HG03196 (cell line): ENCODE measurements at regions not wholly inside any gene's neighbourhood (a gene's known extent, or its start where the extent isn't known, plus 50 kb on each side); places are given as distances from the start of the nearest gene placed in this dataset.

Experiments used
- ATAC-seq: cut with Tn5 transposase; IDR thresholded peaks from one replicate; pipeline ENCODE4 v1.9.1; 2021; ENCODE audit not compliant: unreplicated experiment

DNA sequence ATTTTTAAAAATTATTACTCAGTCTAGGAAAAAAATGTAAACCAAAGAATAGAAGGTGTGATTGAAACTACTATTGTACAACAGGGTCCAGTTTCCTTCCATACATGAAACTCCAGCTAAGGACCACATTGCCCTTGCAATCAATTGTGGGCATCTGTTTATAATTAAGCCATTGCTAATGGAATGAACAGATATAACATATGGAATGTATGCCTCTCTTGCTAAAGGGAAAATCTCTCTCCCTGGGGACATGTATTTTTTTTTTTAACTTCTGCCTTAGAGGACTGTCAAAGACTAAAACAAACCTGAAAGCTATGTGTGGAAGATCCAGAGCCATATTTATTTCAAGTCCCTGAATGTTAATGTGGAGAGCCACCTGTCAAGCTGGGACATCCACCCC, 336.8 kb upstream of the MANEA start:
- no peak for ATAC-seq

GRCh38 chr6:95242560-95242959, 334.8 kb upstream of the MANEA start:
- no peak for ATAC-seq

GRCh38 chr6:95243053-95243452, 334.3 kb upstream of the MANEA start:
- ATAC-seq = no peak

- no peak for ATAC-seq
These were observed 332.6 kb upstream of the MANEA start for GRCh38 chr6:95244751-95245150.

- no peak for ATAC-seq
These were observed 328.8 kb upstream of the MANEA start for GRCh38 chr6:95248499-95248898.

- ATAC-seq = no peak
These were observed 328.2 kb upstream of the MANEA start for GRCh38 chr6:95249175-95249574.

- no peak for ATAC-seq
These were observed 327.7 kb upstream of the MANEA start for GRCh38 chr6:95249661-95250060.

GRCh38 chr6:95263840-95264239, 313.5 kb upstream of the MANEA start:
- ATAC-seq = no peak

DNA sequence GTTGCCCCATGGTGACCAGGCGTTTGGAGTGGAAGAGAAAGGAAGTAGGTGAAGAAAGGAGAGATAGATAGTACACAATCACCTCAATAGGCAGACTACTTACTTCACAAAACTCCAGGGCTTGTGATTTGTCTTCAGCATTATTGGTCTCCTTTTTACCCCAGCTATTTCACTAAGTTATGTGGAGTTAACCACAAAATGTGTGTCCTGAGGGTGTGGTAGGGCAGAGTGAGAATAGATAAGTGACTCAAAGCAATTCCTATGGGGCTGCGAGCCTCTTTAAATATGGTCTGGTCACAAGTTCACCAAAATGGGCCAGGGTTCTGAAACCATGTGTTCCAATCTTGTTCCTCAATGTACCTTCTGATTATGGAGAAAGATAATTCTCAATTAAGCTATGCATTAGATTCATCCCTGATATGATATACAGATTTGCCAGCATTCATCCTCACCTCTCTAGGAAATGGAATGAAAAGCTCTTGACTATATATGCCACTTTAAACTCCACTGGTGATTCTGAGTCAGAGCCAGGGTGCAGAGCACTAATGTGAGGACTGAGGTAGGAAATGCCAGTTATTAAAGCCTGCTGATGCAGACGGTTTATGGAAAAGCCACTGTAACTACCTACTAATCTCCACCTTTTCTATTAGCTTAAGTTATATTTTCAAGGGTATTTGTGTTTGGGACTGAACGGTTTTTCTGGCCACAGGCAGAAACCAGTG, 310.6 kb upstream of the MANEA start:
- no peak for ATAC-seq

- ATAC-seq = no peak
These were observed 302.6 kb upstream of the MANEA start for GRCh38 chr6:95274686-95275235.

- ATAC-seq = no peak
These were observed 297.7 kb upstream of the MANEA start for GRCh38 chr6:95279616-95280015.

GRCh38 chr6:95280686-95281273, 296.6 kb upstream of the MANEA start:
- ATAC-seq = no peak

- no peak for ATAC-seq
These were observed 291.5 kb upstream of the MANEA start for GRCh38 chr6:95285881-95286280.

DNA sequence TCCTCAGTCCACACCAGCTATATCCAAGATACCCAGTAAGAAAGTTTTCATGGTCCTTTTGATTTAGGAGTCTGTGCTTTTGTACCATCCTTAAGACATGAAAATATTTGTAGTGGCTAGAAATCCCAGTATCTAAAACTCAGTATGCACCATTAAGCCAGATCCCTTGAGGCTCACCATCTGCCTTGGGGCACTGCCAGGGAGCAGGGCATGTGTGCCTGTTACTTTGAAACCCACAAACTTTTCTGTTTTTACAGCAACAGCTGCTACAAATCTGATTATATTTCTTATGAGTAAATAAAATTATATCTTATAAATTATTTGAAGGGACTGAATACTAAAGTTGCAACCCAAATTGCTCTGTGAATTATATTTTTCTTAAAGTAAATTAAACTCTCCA, 290.5 kb upstream of the MANEA start:
- ATAC-seq = no peak

GRCh38 chr6:95288251-95288650, 289.1 kb upstream of the MANEA start:
- ATAC-seq = no peak

GRCh38 chr6:95292011-95292410, 285.3 kb upstream of the MANEA start:
- no peak for ATAC-seq

DNA sequence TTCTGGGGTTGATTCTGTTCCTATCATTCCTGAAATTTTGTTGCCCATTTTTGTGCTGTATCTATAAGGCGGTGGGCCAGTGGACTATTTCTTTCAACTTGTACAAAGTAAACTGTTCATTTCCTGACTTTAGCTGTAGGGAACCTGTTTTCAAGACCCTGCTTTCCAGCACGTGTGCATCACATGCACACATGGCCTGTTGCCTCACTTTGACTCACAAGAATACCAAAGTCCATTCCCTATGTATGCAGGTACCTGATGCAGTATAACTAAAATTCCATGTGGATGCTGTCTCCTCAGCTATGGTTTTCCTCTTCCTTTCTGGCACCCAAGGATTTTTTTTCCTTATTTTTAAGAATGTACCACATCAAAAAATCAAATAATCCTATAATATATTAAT, 284.1 kb upstream of the MANEA start:
- ATAC-seq = no peak

DNA sequence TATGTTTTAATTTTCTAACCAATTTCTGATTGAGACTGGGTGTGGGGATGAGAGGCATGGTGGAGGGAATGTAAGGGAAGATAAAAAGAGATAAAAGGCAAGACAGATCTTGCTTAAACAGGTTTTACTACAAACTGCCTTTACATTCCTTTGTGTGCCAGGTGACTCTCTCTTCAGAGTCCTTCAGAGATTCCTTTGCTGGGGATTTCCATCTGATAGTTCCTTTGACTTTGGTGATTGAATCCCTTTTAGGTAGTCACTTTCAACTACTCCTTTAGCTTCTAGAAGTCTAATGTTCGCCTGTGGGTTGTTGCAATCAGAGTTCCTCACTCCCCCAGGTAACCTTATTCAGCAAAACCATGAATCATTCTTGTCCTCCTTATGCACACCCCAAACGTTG, 283.3 kb upstream of the MANEA start:
- ATAC-seq = no peak

DNA sequence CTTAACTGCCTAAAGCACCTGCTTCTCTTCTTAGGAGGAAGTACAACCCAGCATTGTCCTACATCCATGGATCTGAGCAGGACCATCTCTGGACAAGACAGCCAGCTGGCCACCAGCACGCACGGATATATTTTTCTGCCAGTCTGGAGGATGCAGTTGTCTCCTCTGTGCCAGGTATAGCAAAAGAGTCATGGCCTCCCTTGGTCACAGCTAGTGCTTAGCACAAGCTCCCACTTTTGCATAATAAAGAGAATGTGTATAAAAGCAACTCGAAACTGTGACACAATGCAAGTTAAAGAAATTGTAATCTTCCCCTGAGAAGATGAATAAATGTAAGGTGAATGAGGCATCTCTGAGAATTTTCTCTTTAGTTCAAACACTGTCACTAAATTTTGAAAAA, 267.8 kb upstream of the MANEA start:
- ATAC-seq = no peak

GRCh38 chr6:95318137-95318536, 259.2 kb upstream of the MANEA start:
- ATAC-seq = no peak

- no peak for ATAC-seq
These were observed 256.2 kb upstream of the MANEA start for GRCh38 chr6:95321126-95321525.

GRCh38 chr6:95325916-95326315, 251.4 kb upstream of the MANEA start:
- ATAC-seq = no peak

DNA sequence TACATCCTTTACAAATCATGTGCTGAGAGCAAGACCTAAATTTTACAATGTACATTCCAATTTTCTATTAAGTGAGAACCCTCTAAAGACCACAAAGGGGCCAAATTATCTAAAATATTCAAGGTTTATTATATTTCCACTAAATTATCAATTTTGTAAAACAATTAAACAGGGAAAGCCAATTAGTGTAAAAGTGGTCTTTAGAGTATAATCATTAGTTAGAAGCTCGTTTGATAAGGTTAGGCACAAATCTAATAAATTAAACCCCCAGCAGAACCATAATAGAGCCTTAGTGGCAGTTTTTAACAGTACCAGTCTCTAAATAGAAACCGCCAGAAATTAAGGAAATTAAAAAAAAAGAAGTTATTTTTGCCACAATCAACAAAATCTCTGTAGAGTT, 249.1 kb upstream of the MANEA start:
- ATAC-seq = no peak
